ENCODE measurements at regions not wholly inside any gene's neighbourhood (a gene's known extent, or its start where the extent isn't known, plus 50 kb on each side); places are given as distances from the start of the nearest gene placed in this dataset.

DNA sequence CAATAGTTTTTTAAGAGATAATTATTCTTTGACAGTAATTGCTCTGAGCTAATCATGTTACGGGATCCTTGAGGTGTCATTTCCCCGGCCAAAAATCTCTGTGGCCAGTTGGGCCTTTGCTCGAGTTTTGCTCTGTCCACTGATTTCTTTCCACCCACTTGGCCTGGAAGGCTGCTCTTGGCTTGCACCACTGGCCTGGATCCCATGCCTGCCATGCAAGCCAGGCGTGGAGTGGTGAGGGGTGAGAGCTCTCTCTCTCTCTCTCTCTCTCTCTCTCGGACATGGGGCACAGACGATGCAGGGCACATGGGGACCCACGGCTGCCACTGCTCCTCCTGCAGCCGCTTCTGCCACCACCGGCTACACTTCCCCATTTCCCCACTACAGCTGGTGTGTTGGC is 853.0 kb upstream of the GCFC2 start:
- Histone ChIP-seq H3K27me3 (ENCODE audit: insufficient read depth, low read length, poor library complexity, severe bottlenecking) (no peaks in the 10 kb centered on the region), H4K20me1 (ENCODE audit: insufficient read depth, low read length, poor library complexity, severe bottlenecking) (no peaks in the 10 kb centered on the region), H3K9me2 (replicated peaks; ENCODE audit: low read depth, low read length) (no peaks in the 10 kb centered on the region), H3K9me3 (ENCODE audit: insufficient read depth, low read depth, low read length) (no peaks in the 10 kb centered on the region), H3K4me2 (ENCODE audit: low read depth, low read length, poor library complexity, severe bottlenecking) (no peak overlapping the region), H3K4me1 (ENCODE audit: insufficient read depth, low read length, poor library complexity, severe bottlenecking) (no peaks in the 10 kb centered on the region), H3K4me3 (ENCODE audit: low read length, poor library complexity, severe bottlenecking) (no peak overlapping the region), H2AFZ (ENCODE audit: low read length) (no peak overlapping the region), H3F3A (ENCODE audit: low read depth) (no peaks in the 10 kb centered on the region), H3K9ac (ENCODE audit: low read depth, low read length, poor library complexity, severe bottlenecking) (no peak overlapping the region), H3K36me3 (ENCODE audit: insufficient read depth, low read length) (no peaks in the 10 kb centered on the region), H3K79me2 (ENCODE audit: insufficient read depth, low read length) (no peaks in the 10 kb centered on the region)
- TF ChIP-seq EZH2phosphoT487 (IDR thresholded peaks at IDR 0.05; ENCODE audit: borderline replicate concordance) = no peak
- TF ChIP-seq, protein P1, sequence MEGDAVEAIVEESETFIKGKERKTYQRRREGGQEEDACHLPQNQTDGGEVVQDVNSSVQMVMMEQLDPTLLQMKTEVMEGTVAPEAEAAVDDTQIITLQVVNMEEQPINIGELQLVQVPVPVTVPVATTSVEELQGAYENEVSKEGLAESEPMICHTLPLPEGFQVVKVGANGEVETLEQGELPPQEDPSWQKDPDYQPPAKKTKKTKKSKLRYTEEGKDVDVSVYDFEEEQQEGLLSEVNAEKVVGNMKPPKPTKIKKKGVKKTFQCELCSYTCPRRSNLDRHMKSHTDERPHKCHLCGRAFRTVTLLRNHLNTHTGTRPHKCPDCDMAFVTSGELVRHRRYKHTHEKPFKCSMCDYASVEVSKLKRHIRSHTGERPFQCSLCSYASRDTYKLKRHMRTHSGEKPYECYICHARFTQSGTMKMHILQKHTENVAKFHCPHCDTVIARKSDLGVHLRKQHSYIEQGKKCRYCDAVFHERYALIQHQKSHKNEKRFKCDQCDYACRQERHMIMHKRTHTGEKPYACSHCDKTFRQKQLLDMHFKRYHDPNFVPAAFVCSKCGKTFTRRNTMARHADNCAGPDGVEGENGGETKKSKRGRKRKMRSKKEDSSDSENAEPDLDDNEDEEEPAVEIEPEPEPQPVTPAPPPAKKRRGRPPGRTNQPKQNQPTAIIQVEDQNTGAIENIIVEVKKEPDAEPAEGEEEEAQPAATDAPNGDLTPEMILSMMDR (conservative IDR thresholded peaks at IDR 0.05; ENCODE audit: low read length) = no peak

DNA sequence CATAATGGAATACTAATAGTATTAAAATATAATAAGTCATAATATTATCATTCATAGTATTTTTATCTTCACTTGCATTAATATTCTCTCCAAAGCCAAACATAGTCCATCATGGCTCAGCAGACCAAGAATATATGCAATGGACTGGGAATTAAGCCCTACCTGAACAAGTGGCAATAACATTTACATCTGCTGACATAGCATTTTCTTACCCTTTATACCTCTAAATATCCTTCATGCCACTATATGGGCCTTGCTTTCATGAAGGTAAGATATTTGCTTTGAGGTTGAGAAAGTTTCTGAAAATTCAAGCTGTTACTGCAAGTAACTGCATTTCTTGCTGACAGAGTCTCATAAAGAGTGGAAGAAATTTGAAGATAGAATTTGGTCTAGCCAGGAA is 847.4 kb upstream of the GCFC2 start:
- no peaks in the 10 kb centered on the region for H3K9me2 ChIP-seq (replicated peaks; ENCODE audit: low read depth, low read length)
- no peak for TF ChIP-seq EZH2phosphoT487 (IDR thresholded peaks at IDR 0.05; ENCODE audit: borderline replicate concordance)
- TF ChIP-seq, protein P1 (conservative IDR thresholded peaks at IDR 0.05; ENCODE audit: low read length) = no peak
- no peaks in the 10 kb centered on the region for H3K79me2 ChIP-seq (ENCODE audit: insufficient read depth, low read length)

DNA sequence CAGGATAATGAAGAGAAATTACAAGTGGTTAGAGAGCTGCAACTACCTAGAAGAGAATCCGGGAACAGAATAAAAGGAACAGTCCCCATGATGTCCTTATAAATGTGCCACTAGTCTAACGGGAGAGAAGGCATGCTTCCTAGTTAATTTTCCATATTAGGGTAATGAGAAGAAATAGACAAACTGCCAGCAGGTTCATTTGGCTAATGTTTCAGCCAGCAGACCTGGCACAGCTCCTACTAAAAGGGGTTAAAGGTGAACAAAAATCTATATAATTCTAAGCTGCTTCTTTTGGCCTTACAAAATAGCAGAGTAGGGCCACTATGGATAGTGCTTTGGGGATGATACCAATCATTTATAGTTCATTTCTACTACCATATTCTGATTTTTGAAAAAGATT is 845.3 kb upstream of the GCFC2 start:
- Histone ChIP-seq H3K9ac (ENCODE audit: low read depth, low read length, poor library complexity, severe bottlenecking) (no peak overlapping the region), H3K79me2 (ENCODE audit: insufficient read depth, low read length) (no peaks in the 10 kb centered on the region), H3K9me3 (ENCODE audit: insufficient read depth, low read depth, low read length) (no peaks in the 10 kb centered on the region), H3K36me3 (ENCODE audit: insufficient read depth, low read length) (no peaks in the 10 kb centered on the region), H2AFZ (ENCODE audit: low read length) (no peak overlapping the region), H3F3A (ENCODE audit: low read depth) (no peaks in the 10 kb centered on the region), H3K9me2 (replicated peaks; ENCODE audit: low read depth, low read length) (no peaks in the 10 kb centered on the region), H3K4me2 (ENCODE audit: low read depth, low read length, poor library complexity, severe bottlenecking) (no peak overlapping the region), H4K20me1 (ENCODE audit: insufficient read depth, low read length, poor library complexity, severe bottlenecking) (no peaks in the 10 kb centered on the region), H3K4me3 (ENCODE audit: low read length, poor library complexity, severe bottlenecking) (no peak overlapping the region), H3K4me1 (ENCODE audit: insufficient read depth, low read length, poor library complexity, severe bottlenecking) (no peaks in the 10 kb centered on the region), H3K27me3 (ENCODE audit: insufficient read depth, low read length, poor library complexity, severe bottlenecking) (no peaks in the 10 kb centered on the region)
- TF ChIP-seq EZH2phosphoT487 (IDR thresholded peaks at IDR 0.05; ENCODE audit: borderline replicate concordance) = no peak
- TF ChIP-seq, protein P1 (conservative IDR thresholded peaks at IDR 0.05; ENCODE audit: low read length) = no peak

More for the DNA sequence above, 847.4 kb upstream of the GCFC2 start:
- Histone ChIP-seq H3K36me3 (ENCODE audit: insufficient read depth, low read length) (no peaks in the 10 kb centered on the region), H3K9ac (ENCODE audit: low read depth, low read length, poor library complexity, severe bottlenecking) (no peak overlapping the region), H3K4me2 (ENCODE audit: low read depth, low read length, poor library complexity, severe bottlenecking) (no peak overlapping the region), H2AFZ (ENCODE audit: low read length) (no peak overlapping the region), H3K9me3 (ENCODE audit: insufficient read depth, low read depth, low read length) (no peaks in the 10 kb centered on the region), H3K27me3 (ENCODE audit: insufficient read depth, low read length, poor library complexity, severe bottlenecking) (no peaks in the 10 kb centered on the region), H4K20me1 (ENCODE audit: insufficient read depth, low read length, poor library complexity, severe bottlenecking) (no peaks in the 10 kb centered on the region), H3K4me3 (ENCODE audit: low read length, poor library complexity, severe bottlenecking) (no peak overlapping the region), H3F3A (ENCODE audit: low read depth) (no peaks in the 10 kb centered on the region), H3K4me1 (ENCODE audit: insufficient read depth, low read length, poor library complexity, severe bottlenecking) (no peaks in the 10 kb centered on the region)
